ENCODE measurements at regions not wholly inside any gene's neighbourhood (a gene's known extent, or its start where the extent isn't known, plus 50 kb on each side); places are given as distances from the start of the nearest gene placed in this dataset.

DNA sequence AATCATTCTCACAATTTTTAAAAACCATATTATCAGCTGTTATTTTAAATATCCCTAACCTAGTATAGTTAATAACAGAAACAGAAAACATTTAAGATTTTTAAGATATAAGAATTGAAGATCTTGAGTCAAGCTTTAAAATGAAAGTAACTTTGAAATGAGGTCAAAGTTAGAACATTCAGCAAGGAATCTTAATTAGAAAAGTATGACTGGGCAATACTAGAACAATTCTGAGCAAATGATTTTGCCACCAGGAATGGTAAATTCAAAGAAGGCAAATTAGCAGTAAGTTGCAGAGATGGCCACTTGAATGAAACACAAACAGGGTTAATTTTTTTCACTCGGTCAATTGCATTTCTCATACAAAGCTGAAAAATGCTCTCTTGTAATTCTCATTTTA, 117.9 kb downstream of the NXNL2 start:
- H3K36me3 Mint-ChIP-seq (ENCODE audit: low read depth): no peaks in the 10 kb centered on the region
- no peak overlapping the region for H3K27ac Mint-ChIP-seq (ENCODE audit: unreplicated experiment)
- no peaks in the 10 kb centered on the region for H3K9me3 Mint-ChIP-seq
- peaks cover 6% of the 10 kb centered on the region for H3K27me3 Mint-ChIP-seq (ENCODE audit: low read depth)
- TF ChIP-seq, protein P1, sequence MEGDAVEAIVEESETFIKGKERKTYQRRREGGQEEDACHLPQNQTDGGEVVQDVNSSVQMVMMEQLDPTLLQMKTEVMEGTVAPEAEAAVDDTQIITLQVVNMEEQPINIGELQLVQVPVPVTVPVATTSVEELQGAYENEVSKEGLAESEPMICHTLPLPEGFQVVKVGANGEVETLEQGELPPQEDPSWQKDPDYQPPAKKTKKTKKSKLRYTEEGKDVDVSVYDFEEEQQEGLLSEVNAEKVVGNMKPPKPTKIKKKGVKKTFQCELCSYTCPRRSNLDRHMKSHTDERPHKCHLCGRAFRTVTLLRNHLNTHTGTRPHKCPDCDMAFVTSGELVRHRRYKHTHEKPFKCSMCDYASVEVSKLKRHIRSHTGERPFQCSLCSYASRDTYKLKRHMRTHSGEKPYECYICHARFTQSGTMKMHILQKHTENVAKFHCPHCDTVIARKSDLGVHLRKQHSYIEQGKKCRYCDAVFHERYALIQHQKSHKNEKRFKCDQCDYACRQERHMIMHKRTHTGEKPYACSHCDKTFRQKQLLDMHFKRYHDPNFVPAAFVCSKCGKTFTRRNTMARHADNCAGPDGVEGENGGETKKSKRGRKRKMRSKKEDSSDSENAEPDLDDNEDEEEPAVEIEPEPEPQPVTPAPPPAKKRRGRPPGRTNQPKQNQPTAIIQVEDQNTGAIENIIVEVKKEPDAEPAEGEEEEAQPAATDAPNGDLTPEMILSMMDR (conservative IDR thresholded peaks at IDR 0.05): no peak
- H3K4me3 Mint-ChIP-seq: no peak overlapping the region
- no peaks in the 10 kb centered on the region for H3K4me1 Mint-ChIP-seq
- DNase-seq (ENCODE audit: low read depth, low spot score): no peak

DNA sequence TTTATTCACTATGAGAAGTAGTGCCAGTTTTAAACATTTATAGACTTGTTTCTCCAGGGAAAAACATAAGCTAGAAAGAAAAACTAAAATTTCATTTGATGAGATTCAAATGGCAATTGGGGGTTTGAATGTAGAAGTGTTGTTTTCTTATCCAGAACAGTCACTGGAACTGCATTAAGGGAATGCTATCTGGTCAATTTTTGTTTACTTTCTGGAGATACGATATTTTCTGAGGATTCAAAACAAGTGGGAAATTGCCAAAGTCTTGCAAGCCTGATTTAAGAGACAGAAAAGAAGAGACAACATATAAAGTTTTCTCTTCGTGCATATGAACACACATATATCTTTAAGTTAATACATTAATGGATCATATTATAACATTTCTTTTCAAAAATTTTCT, 118.4 kb downstream of the NXNL2 start:
- Mint-ChIP-seq H3K27ac (ENCODE audit: unreplicated experiment) (no peak overlapping the region), H3K36me3 (ENCODE audit: low read depth) (no peaks in the 10 kb centered on the region), H3K4me1 (peaks cover 1% of the 10 kb centered on the region), H3K4me3 (no peak overlapping the region), H3K27me3 (ENCODE audit: low read depth) (peaks cover 6% of the 10 kb centered on the region), H3K9me3 (no peaks in the 10 kb centered on the region)
- TF ChIP-seq, protein P1 (conservative IDR thresholded peaks at IDR 0.05): no peak
- no peak for DNase-seq (ENCODE audit: low read depth, low spot score)

DNA sequence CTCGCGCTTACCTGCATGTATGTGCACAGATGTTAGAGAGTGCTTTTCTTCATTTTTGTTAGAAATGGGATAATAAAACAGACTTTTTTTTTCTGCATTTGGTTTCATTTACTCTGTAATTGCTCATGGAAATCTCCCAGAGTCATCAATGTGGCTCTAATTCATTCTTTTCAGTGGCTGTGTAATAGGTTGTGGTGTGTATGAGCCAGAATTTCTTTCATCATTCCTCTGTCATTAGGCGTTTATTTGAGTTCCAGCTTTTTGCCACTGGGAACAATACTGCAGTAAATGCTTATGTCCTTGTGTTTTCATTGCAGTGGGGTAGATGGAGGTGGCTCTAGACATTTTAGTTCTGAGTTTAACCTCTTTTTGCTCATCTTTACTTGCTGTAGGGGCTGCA, 118.9 kb downstream of the NXNL2 start:
- H3K27ac Mint-ChIP-seq (ENCODE audit: unreplicated experiment): no peak overlapping the region
- H3K27me3 Mint-ChIP-seq (ENCODE audit: low read depth): peaks cover 6% of the 10 kb centered on the region
- H3K9me3 Mint-ChIP-seq: no peaks in the 10 kb centered on the region
- peaks cover 4% of the 10 kb centered on the region for H3K4me1 Mint-ChIP-seq
- no peaks in the 10 kb centered on the region for H3K36me3 Mint-ChIP-seq (ENCODE audit: low read depth)
- DNase-seq (ENCODE audit: low read depth, low spot score): no peak
- TF ChIP-seq, protein P1 (conservative IDR thresholded peaks at IDR 0.05): no peak
- no peak overlapping the region for H3K4me3 Mint-ChIP-seq

DNA sequence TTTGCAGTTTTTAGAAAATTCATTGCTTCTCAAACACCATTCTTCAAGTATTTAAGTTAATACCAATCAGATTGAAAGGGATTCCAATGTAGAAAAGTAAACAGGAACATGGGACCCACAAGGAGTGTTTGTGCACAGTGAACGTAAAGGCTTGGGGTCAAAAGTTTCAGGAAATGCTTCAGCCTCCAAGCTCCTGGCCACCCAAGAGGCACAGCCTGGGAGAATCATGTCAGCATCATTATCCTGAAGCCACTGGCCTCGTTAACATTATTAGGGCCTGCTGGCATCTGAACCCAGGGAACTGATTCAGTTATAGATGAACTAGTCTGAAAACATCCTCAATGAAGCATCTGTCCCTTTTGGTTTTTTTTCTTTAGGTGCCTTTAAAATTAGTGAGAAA, 122.9 kb downstream of the NXNL2 start:
- no peak for DNase-seq (ENCODE audit: low read depth, low spot score)
- H3K4me3 Mint-ChIP-seq: no peak overlapping the region
- H3K27ac Mint-ChIP-seq (ENCODE audit: unreplicated experiment): no peak overlapping the region

DNA sequence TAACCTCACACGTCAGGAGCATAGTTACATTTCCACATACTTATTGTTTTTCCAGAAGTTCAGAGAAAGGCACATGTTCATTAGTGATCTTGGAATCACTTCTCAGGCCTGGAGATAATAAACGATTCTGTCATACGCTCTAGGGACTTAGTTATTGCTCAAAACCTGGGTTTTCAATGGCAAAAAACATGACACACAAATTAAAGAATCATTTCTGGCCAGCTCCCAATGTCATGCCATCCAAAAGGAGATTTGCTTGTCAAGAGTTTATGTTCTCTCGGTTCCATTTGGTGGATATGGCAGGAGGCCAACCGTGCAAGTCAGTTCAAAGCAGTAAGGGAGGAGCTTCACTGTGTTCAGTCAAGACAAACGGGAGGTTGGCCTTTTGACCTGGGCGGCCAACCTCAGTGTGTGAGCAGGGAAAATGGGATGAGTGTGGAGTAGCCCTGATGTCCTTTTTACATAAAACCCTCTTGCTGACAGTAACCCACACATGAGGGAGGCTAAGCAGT, 123.4 kb downstream of the NXNL2 start:
- Mint-ChIP-seq H3K27ac (ENCODE audit: unreplicated experiment) (no peak overlapping the region), H3K9me3 (peaks cover 2% of the 10 kb centered on the region), H3K4me1 (peaks cover 4% of the 10 kb centered on the region), H3K27me3 (ENCODE audit: low read depth) (peaks cover 6% of the 10 kb centered on the region), H3K4me3 (no peak overlapping the region), H3K36me3 (ENCODE audit: low read depth) (peaks cover 3% of the 10 kb centered on the region)
- no peak for DNase-seq (ENCODE audit: low read depth, low spot score)
- TF ChIP-seq, protein P1 (conservative IDR thresholded peaks at IDR 0.05): no peak

More for the DNA sequence above, 122.9 kb downstream of the NXNL2 start:
- H3K4me1 Mint-ChIP-seq: peaks cover 4% of the 10 kb centered on the region
- TF ChIP-seq, protein P1 (conservative IDR thresholded peaks at IDR 0.05): no peak
- H3K9me3 Mint-ChIP-seq: peaks cover 2% of the 10 kb centered on the region
- H3K27me3 Mint-ChIP-seq (ENCODE audit: low read depth): peaks cover 6% of the 10 kb centered on the region
- peaks cover 3% of the 10 kb centered on the region for H3K36me3 Mint-ChIP-seq (ENCODE audit: low read depth)
